ENCODE measurements at regions not wholly inside any gene's neighbourhood (a gene's known extent, or its start where the extent isn't known, plus 50 kb on each side); places are given as distances from the start of the nearest gene placed in this dataset.

- FAIRE-seq (peak; percentile 41), DNase-seq (ENCODE audit: extremely low spot score, insufficient read length, low read depth) (no peak)
Measured at GRCh38 chr6:56755040-56755439, 112.4 kb upstream of the DST start.

GRCh38 chr6:56753811-56754210, 111.1 kb upstream of the DST start:
- FAIRE-seq, result peak; percentile 38
- no peak for DNase-seq (ENCODE audit: extremely low spot score, insufficient read length, low read depth)

- DNase-seq (ENCODE audit: extremely low spot score, insufficient read length, low read depth) (no peak), FAIRE-seq (no peak)
Measured at GRCh38 chr6:56752534-56752933, 109.8 kb upstream of the DST start.

GRCh38 chr6:56752009-56752408, 109.3 kb upstream of the DST start:
- DNase-seq (ENCODE audit: extremely low spot score, insufficient read length, low read depth), result no peak
- no peak for FAIRE-seq

GRCh38 chr6:56751604-56752003, 108.9 kb upstream of the DST start:
- FAIRE-seq, result no peak
- no peak for DNase-seq (ENCODE audit: extremely low spot score, insufficient read length, low read depth)

GRCh38 chr6:56750686-56751085, 108.0 kb upstream of the DST start:
- FAIRE-seq (peak; percentile 53), DNase-seq (ENCODE audit: extremely low spot score, insufficient read length, low read depth) (no peak)

- peak; percentile 26 for FAIRE-seq
Measured at GRCh38 chr6:56749632-56750151, 107.0 kb upstream of the DST start.

GRCh38 chr6:56746767-56747504, 104.2 kb upstream of the DST start:
- FAIRE-seq (peak; percentile 39), DNase-seq (ENCODE audit: extremely low spot score, insufficient read length, low read depth) (no peak)

More at GRCh38 chr6:56749632-56750151, 107.0 kb upstream of the DST start:
- DNase-seq (ENCODE audit: extremely low spot score, insufficient read length, low read depth), result no peak

GRCh38 chr6:56745971-56746370, 103.3 kb upstream of the DST start:
- FAIRE-seq (peak; percentile 24), DNase-seq (ENCODE audit: extremely low spot score, insufficient read length, low read depth) (no peak)

- DNase-seq (ENCODE audit: extremely low spot score, insufficient read length, low read depth) (no peak), FAIRE-seq (no peak)
Measured at GRCh38 chr6:56745081-56745480, 102.4 kb upstream of the DST start.

GRCh38 chr6:56744528-56744927, 101.8 kb upstream of the DST start:
- no peak for DNase-seq (ENCODE audit: extremely low spot score, insufficient read length, low read depth)
- FAIRE-seq, result peak; percentile 29

- peak; percentile 89 for FAIRE-seq
Measured at GRCh38 chr6:56742122-56742791, 99.6 kb upstream of the DST start.

GRCh38 chr6:56741472-56741871, 98.8 kb upstream of the DST start:
- FAIRE-seq (peak; percentile 18), DNase-seq (ENCODE audit: extremely low spot score, insufficient read length, low read depth) (no peak)

More at GRCh38 chr6:56742122-56742791, 99.6 kb upstream of the DST start:
- DNase-seq (ENCODE audit: extremely low spot score, insufficient read length, low read depth), result no peak

GRCh38 chr6:56739836-56740815, 97.4 kb upstream of the DST start:
- FAIRE-seq, result peak; percentile 9
- no peak for DNase-seq (ENCODE audit: extremely low spot score, insufficient read length, low read depth)

GRCh38 chr6:56736804-56737203, 94.1 kb upstream of the DST start:
- FAIRE-seq (no peak), DNase-seq (ENCODE audit: extremely low spot score, insufficient read length, low read depth) (no peak)

GRCh38 chr6:56734335-56734734, 91.6 kb upstream of the DST start:
- FAIRE-seq (no peak), DNase-seq (ENCODE audit: extremely low spot score, insufficient read length, low read depth) (no peak)

GRCh38 chr6:56733211-56733697, 90.6 kb upstream of the DST start:
- FAIRE-seq, result no peak
- DNase-seq (ENCODE audit: extremely low spot score, insufficient read length, low read depth), result no peak

- DNase-seq (ENCODE audit: extremely low spot score, insufficient read length, low read depth) (no peak), FAIRE-seq (no peak)
Measured at GRCh38 chr6:56732517-56732916, 89.8 kb upstream of the DST start.

- DNase-seq (ENCODE audit: extremely low spot score, insufficient read length, low read depth), result no peak
- FAIRE-seq, result no peak
Measured at GRCh38 chr6:56730663-56731529, 88.2 kb upstream of the DST start.

Data from GM18507 (cell line).